Trophoblast cell (in vitro differentiated cells and primary cell): ENCODE measurements at regions not wholly inside any gene's neighbourhood (a gene's known extent, or its start where the extent isn't known, plus 50 kb on each side); places are given as distances from the start of the nearest gene placed in this dataset.
"Not testable (repeated sequence)": the region's sequence is repeated elsewhere in the genome, so short reads cannot be mapped to it uniquely, and the experiment has no call there.

ENCODE experiments used
- DNase-seq, 2 donors: peaks; one replicate each; pipeline ENCODE4 v3.0.0-alpha.2; 2016
- H2AFZ ChIP-seq: 2 replicates; pipeline ENCODE4 v1.6.1; 2013; ENCODE audit warnings: low read length, moderate library complexity, mild to moderate bottlenecking; ENCODE audit not compliant: insufficient read depth, poor library complexity
- H2AK5ac ChIP-seq: 2 replicates; pipeline ENCODE4 v1.6.1; 2013; ENCODE audit warnings: mild to moderate bottlenecking, low read length
- H2BK120ac ChIP-seq: 2 replicates; pipeline ENCODE4 v1.6.1; 2013; ENCODE audit warnings: low read length, mild to moderate bottlenecking, moderate library complexity; ENCODE audit not compliant: insufficient read depth, poor library complexity
- H2BK12ac ChIP-seq: 2 replicates; pipeline ENCODE4 v1.6.1; 2013; ENCODE audit warnings: mild to moderate bottlenecking, low read length, moderate library complexity
- H2BK5ac ChIP-seq: 2 replicates; pipeline ENCODE4 v1.6.1; 2013; ENCODE audit warnings: low read length, low read depth, moderate library complexity, mild to moderate bottlenecking; ENCODE audit not compliant: poor library complexity
- H3K14ac ChIP-seq: 2 replicates; pipeline ENCODE4 v1.6.1; 2013; ENCODE audit warnings: mild to moderate bottlenecking, low read length
- H3K18ac ChIP-seq: 2 replicates; pipeline ENCODE4 v1.6.1; 2013; ENCODE audit warnings: mild to moderate bottlenecking, low read length
- H3K23ac ChIP-seq: 2 replicates; pipeline ENCODE4 v1.6.1; 2013; ENCODE audit warnings: low read length
- H3K27ac ChIP-seq: 2 replicates; pipeline ENCODE4 v1.5.1; 2013; ENCODE audit warnings: low read depth, mild to moderate bottlenecking, inconsistent platforms, low read length, moderate library complexity
- H3K27me3 ChIP-seq: 2 replicates; pipeline ENCODE4 v1.6.1; 2013; ENCODE audit warnings: inconsistent platforms, mild to moderate bottlenecking, low read length, moderate library complexity; ENCODE audit not compliant: insufficient read depth
- H3K36me3 ChIP-seq, 2 experiments: 1 replicate in 1 of 2; 2 replicates in 1 of 2; pipeline ENCODE4 v1.6.1; 2013; ENCODE audit warnings: low read length in 2 of 2, mild to moderate bottlenecking in 2 of 2, moderate library complexity in 1 of 2; ENCODE audit not compliant: insufficient read depth in 2 of 2, control insufficient read depth in 1 of 2
- H3K4ac ChIP-seq: 2 replicates; pipeline ENCODE4 v1.6.1; 2013; ENCODE audit warnings: low read depth, mild to moderate bottlenecking, low read length, moderate library complexity
- H3K4me1 ChIP-seq, 2 experiments: 1 replicate in 1 of 2; 2 replicates in 1 of 2; pipeline ENCODE4 v1.6.1; 2013; ENCODE audit warnings: low read length in 2 of 2, mild to moderate bottlenecking in 2 of 2, moderate library complexity in 1 of 2; ENCODE audit not compliant: insufficient read depth in 2 of 2, control insufficient read depth in 1 of 2
- H3K4me2 ChIP-seq: 2 replicates; pipeline ENCODE4 v1.6.1; 2013; ENCODE audit warnings: inconsistent platforms, mild to moderate bottlenecking, low read length, moderate library complexity
- H3K4me3 ChIP-seq: 2 replicates; pipeline ENCODE4 v1.5.1; 2013; ENCODE audit warnings: mild to moderate bottlenecking, low read depth, low read length, inconsistent platforms
- H3K79me1 ChIP-seq: one replicate; pipeline ENCODE4 v1.6.1; 2013; ENCODE audit warnings: low read length
- H3K79me2 ChIP-seq: 2 replicates; pipeline ENCODE4 v1.6.1; 2013; ENCODE audit warnings: low read length, mild to moderate bottlenecking; ENCODE audit not compliant: control insufficient read depth, insufficient read depth, poor library complexity
- H3K9ac ChIP-seq: 2 replicates; pipeline ENCODE4 v1.6.1; 2013; ENCODE audit warnings: mild to moderate bottlenecking, low read length
- H3K9me3 ChIP-seq: 2 replicates; pipeline ENCODE4 v1.6.1; 2013; ENCODE audit warnings: low read depth, mild to moderate bottlenecking, control low read depth, inconsistent platforms, low read length; ENCODE audit not compliant: insufficient read depth
- H4K12ac ChIP-seq: 2 replicates; pipeline ENCODE4 v1.6.1; 2013; ENCODE audit warnings: low read depth, mild to moderate bottlenecking, low read length, moderate library complexity
- H4K8ac ChIP-seq: 2 replicates; pipeline ENCODE4 v1.6.1; 2013; ENCODE audit warnings: low read depth, mild to moderate bottlenecking, low read length, moderate library complexity
- H4K91ac ChIP-seq: one replicate; pipeline ENCODE4 v1.6.1; 2013; ENCODE audit warnings: low read depth, mild to moderate bottlenecking, low read length, moderate library complexity
- WGBS: extraction: QIAGEN DNeasy Blood & Tissue Kit; methylation state at CpG from one replicate; pipeline ENCODE4 v1.1.7; 2013; ENCODE audit warnings: missing lambda C conversion rate; ENCODE audit not compliant: insufficient read length, insufficient coverage; ENCODE audit errors: extremely low coverage; 5-methylcytosine and 5-hydroxymethylcytosine counted together

GRCh38 chrX:3919668-3920423 is 206.4 kb upstream of the PRKX start:
- not testable (repeated sequence) for H3K4me3 ChIP-seq, DNase-seq, H4K12ac ChIP-seq, H3K36me3 ChIP-seq, H3K79me2 ChIP-seq, H4K8ac ChIP-seq, H3K4me2 ChIP-seq, H3K14ac ChIP-seq, H2BK120ac ChIP-seq, H3K79me1 ChIP-seq, H3K27me3 ChIP-seq, H3K4me1 ChIP-seq, H3K9ac ChIP-seq, H3K27ac ChIP-seq, H2AK5ac ChIP-seq, H3K23ac ChIP-seq, H2BK12ac ChIP-seq, H2BK5ac ChIP-seq, H2AFZ ChIP-seq, H4K91ac ChIP-seq, H3K9me3 ChIP-seq, H3K4ac ChIP-seq, H3K18ac ChIP-seq
- WGBS = no CpG with 5 or more reads among the region's 79 CpGs

DNA sequence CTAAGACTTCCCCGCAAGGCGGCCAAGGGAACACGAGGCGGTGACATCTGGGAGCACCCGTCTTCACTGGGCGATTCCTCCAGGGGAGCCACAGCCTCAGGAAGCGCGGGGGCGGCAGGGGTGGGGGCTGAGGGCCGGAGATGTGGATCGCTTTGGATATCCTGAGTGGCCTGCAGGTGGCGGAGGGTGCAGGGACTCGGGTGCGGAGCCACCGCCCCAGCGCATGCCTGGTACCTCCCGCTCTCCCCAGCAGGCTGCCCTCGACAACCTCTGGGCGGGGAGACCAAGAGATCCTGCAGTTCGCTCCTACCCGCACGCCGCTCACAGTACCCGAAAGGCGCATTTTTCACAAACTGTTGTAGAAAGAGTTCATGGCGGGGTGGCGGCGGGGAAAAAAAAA is 201.4 kb upstream of the PRKX start:
- not testable (repeated sequence) for H2BK5ac ChIP-seq, H3K79me1 ChIP-seq, H4K91ac ChIP-seq, H2BK12ac ChIP-seq, H3K27ac ChIP-seq, H2AK5ac ChIP-seq, H2AFZ ChIP-seq, H3K79me2 ChIP-seq, H3K18ac ChIP-seq, H3K4me3 ChIP-seq, H3K36me3 ChIP-seq, H3K4me2 ChIP-seq, H3K23ac ChIP-seq, H3K14ac ChIP-seq, H3K4me1 ChIP-seq, H3K4ac ChIP-seq, H2BK120ac ChIP-seq, H4K12ac ChIP-seq, DNase-seq, H3K9ac ChIP-seq, H3K9me3 ChIP-seq, H3K27me3 ChIP-seq, H4K8ac ChIP-seq
- WGBS = no CpG with 5 or more reads among the region's 28 CpGs

DNA sequence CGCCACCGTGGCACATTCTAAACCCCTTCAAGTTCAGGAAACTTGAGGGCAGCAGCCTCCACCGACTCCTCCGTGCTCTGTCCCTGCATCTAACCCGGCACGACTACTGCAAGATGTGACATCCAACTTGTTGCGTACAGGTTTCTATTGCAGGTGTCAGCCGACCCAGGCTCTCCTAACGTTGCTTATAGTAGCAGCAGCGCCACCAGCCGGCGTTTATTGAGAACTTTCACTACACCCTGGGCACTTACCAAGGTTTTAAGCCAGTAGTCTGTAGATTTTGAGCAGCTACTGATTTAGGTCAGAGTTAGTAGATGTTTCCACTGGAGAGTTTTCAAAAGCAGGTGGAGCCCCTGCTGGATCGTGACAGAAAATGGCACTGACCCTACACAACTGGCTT is 200.6 kb upstream of the PRKX start:
- not testable (repeated sequence) for H3K79me2 ChIP-seq

DNA sequence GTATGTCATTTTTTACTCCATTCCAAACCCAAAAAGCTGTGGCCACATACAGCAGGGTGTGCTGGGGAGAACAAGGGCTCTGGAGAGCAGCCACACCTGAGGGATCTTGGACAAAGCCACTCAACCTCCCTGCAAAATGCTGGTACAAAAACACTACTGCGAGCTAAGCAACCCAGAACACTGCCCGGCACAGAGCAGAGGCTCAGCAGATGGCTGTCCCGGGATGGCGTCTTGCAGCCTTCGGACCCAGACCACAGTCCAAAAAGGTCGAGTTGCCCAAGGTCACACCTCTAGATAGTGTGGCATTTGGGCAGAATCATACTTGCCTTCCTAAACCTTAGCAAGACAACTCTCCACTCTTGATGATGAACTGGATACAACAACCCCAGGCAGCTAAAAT is 197.6 kb upstream of the PRKX start:
- not testable (repeated sequence) for H3K79me2 ChIP-seq, H4K8ac ChIP-seq, H3K4ac ChIP-seq, DNase-seq, H3K4me3 ChIP-seq, H3K9ac ChIP-seq, H2AK5ac ChIP-seq, H3K27ac ChIP-seq, H4K91ac ChIP-seq, H3K18ac ChIP-seq, H3K36me3 ChIP-seq, H2BK5ac ChIP-seq, H3K4me1 ChIP-seq, H3K79me1 ChIP-seq, H3K4me2 ChIP-seq, H2BK120ac ChIP-seq, H3K23ac ChIP-seq, H3K14ac ChIP-seq, H3K27me3 ChIP-seq, H4K12ac ChIP-seq, H2BK12ac ChIP-seq, H3K9me3 ChIP-seq, H2AFZ ChIP-seq
- no CpG with 5 or more reads among the region's 6 CpGs for WGBS

More for the DNA sequence above, 200.6 kb upstream of the PRKX start:
- H2BK12ac ChIP-seq, H3K23ac ChIP-seq, H2BK5ac ChIP-seq, H3K79me1 ChIP-seq, H3K9ac ChIP-seq, H3K4me2 ChIP-seq, H3K18ac ChIP-seq, H3K4me1 ChIP-seq, H3K4ac ChIP-seq, H4K12ac ChIP-seq, H2BK120ac ChIP-seq, H2AK5ac ChIP-seq, H3K27me3 ChIP-seq, H3K4me3 ChIP-seq, H2AFZ ChIP-seq, H4K91ac ChIP-seq, H3K9me3 ChIP-seq, H3K14ac ChIP-seq, H4K8ac ChIP-seq, H3K36me3 ChIP-seq, DNase-seq, H3K27ac ChIP-seq: not testable (repeated sequence)
- WGBS = no CpG with 5 or more reads among the region's 13 CpGs
